Natural killer cell treated with Interleukin-12 subunit alpha and Interleukin-12 subunit beta and Interleukin-15 and Interleukin-18, amount 100 ng/mL, for 72 hours (primary cell): ENCODE measurements at regions not wholly inside any gene's neighbourhood (a gene's known extent, or its start where the extent isn't known, plus 50 kb on each side); places are given as distances from the start of the nearest gene placed in this dataset.

Source experiments
- ATAC-seq, 2 donors: fragments of 150-1000 bp; cut with Tn5 transposase in 1 of 2; sonication (Bioruptor Pico), chemical (Tn5 transposase) in 1 of 2; 2 replicates each; pipeline ENCODE4 v1.10.0; 2021
- DNase-seq: peaks from one replicate; pipeline ENCODE4 v3.0.0; 2022; ENCODE audit warnings: low spot score
- H3K27ac Mint-ChIP-seq, 2 donors: 1 replicate in 1 of 2; 2 replicates in 1 of 2; pipeline ENCODE4 v1.8.0; 2022; ENCODE audit warnings: mixed read lengths in 2 of 2, mild to moderate bottlenecking in 1 of 2, moderate library complexity in 1 of 2
- H3K27me3 Mint-ChIP-seq, 2 donors: 1 replicate in 1 of 2; 2 replicates in 1 of 2; pipeline ENCODE4 v1.8.0; 2022; ENCODE audit warnings: mixed read lengths in 2 of 2
- H3K36me3 Mint-ChIP-seq: one replicate; pipeline ENCODE4 v1.8.0; 2022; ENCODE audit warnings: mixed read lengths
- H3K4me1 Mint-ChIP-seq, 2 donors: 1 replicate in 1 of 2; 2 replicates in 1 of 2; pipeline ENCODE4 v1.8.0; 2022; ENCODE audit warnings: low read depth in 2 of 2, mixed read lengths in 2 of 2, mild to moderate bottlenecking in 1 of 2
- H3K4me3 Mint-ChIP-seq: one replicate; pipeline ENCODE4 v1.8.0; 2022; ENCODE audit warnings: mixed read lengths
- H3K9me3 Mint-ChIP-seq: 2 replicates; pipeline ENCODE4 v1.8.0; 2022; ENCODE audit warnings: mixed read lengths

DNA sequence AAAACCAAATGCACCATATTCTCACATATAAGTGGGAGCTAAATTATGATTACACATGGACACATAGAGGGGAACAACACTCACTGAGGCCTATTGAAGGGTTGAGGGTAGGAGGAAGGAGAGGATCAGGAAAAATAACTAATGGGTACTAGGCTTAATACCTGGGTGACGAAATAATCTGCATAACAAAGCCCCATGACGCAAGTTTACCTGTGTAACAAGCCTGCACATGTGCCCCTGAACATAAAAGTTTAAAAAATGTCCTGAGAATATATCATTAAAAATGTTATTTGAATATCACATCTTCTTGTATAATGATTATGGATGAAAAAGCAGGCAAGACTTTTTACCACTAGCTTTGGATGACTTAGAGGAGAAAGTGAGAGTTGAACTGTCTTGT lies 138.0 kb upstream of the NOVA1 start:
- no peaks in the 10 kb centered on the region for H3K4me1 Mint-ChIP-seq
- no peak overlapping the region for H3K4me3 Mint-ChIP-seq
- H3K9me3 Mint-ChIP-seq = peaks cover 10% of the 10 kb centered on the region
- no peaks in the 10 kb centered on the region for H3K27me3 Mint-ChIP-seq
- no peaks in the 10 kb centered on the region for H3K36me3 Mint-ChIP-seq
- no peak for ATAC-seq
- DNase-seq = no peak
- H3K27ac Mint-ChIP-seq = no peak overlapping the region

DNA sequence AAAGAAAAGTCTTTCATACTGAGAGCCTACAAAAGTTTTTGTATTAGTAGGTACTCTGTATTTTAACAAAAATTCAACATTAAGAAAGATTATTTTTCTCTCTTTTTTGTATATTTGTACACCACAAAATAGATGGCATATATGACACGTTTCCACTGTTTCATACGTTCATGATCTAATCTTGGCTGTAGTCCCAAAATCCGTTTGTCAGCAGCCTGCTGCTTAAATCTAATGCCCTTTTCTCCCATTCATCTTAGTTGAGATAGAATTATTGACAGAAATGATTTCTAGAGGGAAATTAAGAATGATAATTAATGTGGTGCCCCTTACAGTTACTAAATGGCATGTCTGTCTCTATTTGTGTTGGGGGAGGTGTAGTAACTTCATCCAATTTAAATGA lies 140.7 kb upstream of the NOVA1 start:
- ATAC-seq = no peak
- DNase-seq = no peak
- no peak overlapping the region for H3K27ac Mint-ChIP-seq
- H3K4me1 Mint-ChIP-seq = no peaks in the 10 kb centered on the region
- H3K27me3 Mint-ChIP-seq = no peaks in the 10 kb centered on the region
- no peak overlapping the region for H3K4me3 Mint-ChIP-seq
- peaks cover 5% of the 10 kb centered on the region for H3K36me3 Mint-ChIP-seq
- H3K9me3 Mint-ChIP-seq = peaks cover 14% of the 10 kb centered on the region

DNA sequence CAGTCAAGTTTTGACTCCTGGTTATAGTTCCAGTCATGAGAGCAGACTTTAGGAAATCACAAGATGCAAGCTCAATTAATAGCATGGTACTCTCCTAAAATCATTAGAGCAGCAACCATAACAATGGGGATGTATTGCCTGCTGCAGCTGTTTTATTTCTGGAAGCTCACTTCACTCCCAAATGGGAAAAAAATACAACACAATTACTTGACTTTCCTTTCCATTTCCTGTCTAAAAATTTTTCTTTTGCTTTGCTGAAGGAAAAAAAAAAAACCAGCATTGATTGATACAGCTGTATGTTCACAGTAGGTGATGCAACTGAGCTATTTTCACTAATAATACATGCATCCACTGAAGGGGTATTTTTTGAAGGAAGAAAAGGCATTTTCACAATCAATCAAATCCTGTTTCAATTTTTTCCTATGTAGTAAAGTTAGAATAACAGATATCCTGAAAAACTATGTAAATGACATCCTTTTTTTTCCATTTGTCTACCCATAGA lies 143.9 kb upstream of the NOVA1 start:
- H3K27me3 Mint-ChIP-seq = no peaks in the 10 kb centered on the region
- no peak overlapping the region for H3K4me3 Mint-ChIP-seq
- peaks cover 5% of the 10 kb centered on the region for H3K36me3 Mint-ChIP-seq
- no peak for DNase-seq
- no peak overlapping the region for H3K27ac Mint-ChIP-seq
- H3K9me3 Mint-ChIP-seq = peaks cover 15% of the 10 kb centered on the region
- H3K4me1 Mint-ChIP-seq = no peaks in the 10 kb centered on the region
- no peak for ATAC-seq

DNA sequence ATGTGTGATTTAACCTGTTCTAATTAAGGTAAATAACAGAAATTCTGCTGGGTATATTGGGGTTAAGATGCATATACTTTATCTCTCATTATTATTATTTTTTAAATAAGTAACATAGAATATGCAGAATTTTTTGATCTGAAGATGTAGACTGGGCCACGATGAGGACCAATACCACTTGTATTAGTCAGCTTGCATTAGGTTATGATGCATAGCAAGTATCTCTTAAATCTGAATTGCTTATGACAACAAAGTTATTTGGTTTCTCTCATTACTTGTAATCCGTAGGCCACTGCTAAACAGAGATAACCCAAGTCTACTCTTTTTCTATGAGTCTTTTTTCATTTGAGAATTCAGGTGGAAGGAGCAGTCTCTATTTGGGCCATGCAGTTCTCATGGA lies 145.5 kb upstream of the NOVA1 start:
- Mint-ChIP-seq H3K4me1 (no peaks in the 10 kb centered on the region), H3K36me3 (peaks cover 9% of the 10 kb centered on the region), H3K4me3 (no peak overlapping the region), H3K27me3 (no peaks in the 10 kb centered on the region), H3K27ac (no peak overlapping the region), H3K9me3 (peaks cover 22% of the 10 kb centered on the region)
- DNase-seq (no peak), ATAC-seq (no peak)

DNA sequence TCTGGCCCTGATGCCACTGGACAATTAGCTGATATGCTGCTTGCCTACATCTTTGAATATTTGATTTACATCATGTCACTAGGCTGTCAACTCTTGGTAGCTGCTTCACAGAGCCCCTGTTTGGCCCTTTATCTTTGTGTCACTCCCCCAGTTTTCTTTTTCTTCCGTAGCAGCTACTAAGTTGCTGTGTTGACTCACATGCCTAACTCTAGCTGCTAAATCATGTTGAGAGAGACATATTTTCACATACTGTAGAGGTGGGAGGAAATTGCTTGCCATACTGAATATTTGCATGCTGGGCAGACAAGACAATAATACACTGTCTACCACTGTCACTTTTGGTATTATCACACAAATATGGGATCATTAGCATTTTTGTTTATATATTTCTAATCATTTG lies 147.1 kb upstream of the NOVA1 start:
- peaks cover 18% of the 10 kb centered on the region for H3K9me3 Mint-ChIP-seq
- DNase-seq = no peak
- peaks cover 9% of the 10 kb centered on the region for H3K36me3 Mint-ChIP-seq
- H3K27ac Mint-ChIP-seq = no peak overlapping the region
- H3K4me1 Mint-ChIP-seq = no peaks in the 10 kb centered on the region
- ATAC-seq = no peak
- no peak overlapping the region for H3K4me3 Mint-ChIP-seq
- H3K27me3 Mint-ChIP-seq = no peaks in the 10 kb centered on the region

DNA sequence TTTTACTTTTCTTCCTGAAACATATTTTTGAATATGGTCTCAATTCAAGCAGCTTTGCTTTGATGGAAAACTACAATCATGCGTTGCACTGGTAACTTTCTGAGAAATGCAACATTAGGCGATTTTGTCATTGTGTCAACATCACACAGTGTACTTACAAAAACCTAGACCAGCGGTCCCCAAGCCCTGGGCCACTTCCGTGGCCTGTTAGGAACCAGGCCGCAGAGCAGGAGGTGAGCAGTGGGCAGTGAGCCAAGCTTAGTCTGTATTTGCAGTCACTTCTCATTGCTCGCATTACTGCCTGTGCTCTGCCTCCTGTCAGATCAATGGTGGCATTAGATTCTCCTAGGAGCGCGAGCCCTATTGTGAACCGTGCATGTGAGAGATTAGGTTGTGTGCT lies 163.7 kb upstream of the NOVA1 start:
- Mint-ChIP-seq H3K36me3 (no peaks in the 10 kb centered on the region), H3K27me3 (no peaks in the 10 kb centered on the region), H3K4me3 (no peak overlapping the region), H3K27ac (no peak overlapping the region), H3K4me1 (no peaks in the 10 kb centered on the region), H3K9me3 (peaks cover 17% of the 10 kb centered on the region)
- no peak for DNase-seq
- no peak for ATAC-seq

DNA sequence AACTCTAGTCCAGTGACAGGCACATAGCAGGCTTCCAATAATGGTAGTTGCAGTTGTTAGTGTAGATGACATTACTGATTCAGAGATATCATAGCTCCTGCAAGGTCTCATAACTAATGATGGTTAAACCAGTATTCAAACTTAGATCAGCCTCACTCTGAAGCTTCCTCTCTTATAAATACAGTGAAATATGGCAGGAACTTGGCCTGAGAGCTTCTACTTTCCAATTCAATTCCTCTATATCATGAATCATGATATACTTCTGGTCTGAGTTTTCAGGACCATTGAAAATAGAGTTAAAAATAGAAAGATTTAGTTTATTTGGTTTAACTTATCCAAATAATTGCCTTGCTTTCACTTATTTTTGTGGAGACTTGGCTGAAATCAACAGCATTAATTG lies 167.5 kb upstream of the NOVA1 start:
- H3K27me3 Mint-ChIP-seq = no peaks in the 10 kb centered on the region
- H3K36me3 Mint-ChIP-seq = no peaks in the 10 kb centered on the region
- H3K9me3 Mint-ChIP-seq = peaks cover 10% of the 10 kb centered on the region
- ATAC-seq = no peak
- H3K4me3 Mint-ChIP-seq = no peak overlapping the region
- no peak for DNase-seq
- no peak overlapping the region for H3K27ac Mint-ChIP-seq
- no peaks in the 10 kb centered on the region for H3K4me1 Mint-ChIP-seq

DNA sequence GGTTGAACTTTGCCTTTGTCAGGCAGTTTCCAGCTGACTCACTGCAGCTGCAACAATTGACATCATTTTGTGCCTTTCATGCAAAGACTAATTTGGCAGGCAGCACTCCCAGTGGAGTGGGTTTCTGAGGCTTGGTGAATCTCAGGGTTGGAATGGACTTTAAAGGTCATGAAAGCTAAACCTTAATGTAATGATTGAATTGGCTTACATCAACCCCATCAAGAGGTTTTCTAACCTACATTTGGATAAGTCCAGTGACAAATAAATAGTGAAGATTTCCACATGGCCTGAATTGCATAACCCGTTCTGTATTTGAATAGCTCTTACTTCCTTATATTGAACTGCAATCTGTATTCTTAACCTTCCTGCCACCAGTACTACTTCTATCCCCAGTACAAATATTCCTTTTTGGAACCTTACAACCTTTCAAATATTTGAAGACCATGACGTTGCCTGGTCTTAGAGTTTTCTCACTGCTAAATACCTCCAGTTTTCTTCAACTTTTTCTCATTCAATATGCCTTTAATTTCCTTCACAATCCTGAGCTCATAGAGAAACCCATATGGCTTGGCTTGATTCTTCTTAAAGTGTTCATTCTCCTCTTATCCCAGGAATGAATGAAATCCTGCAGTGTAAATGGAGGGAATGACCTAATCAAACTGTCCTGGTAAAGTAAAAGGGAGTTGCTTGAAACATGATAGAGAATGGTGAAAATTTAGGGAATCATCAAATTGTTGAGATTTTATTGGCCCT lies 168.1 kb upstream of the NOVA1 start:
- H3K9me3 Mint-ChIP-seq = peaks cover 11% of the 10 kb centered on the region
- no peak overlapping the region for H3K4me3 Mint-ChIP-seq
- no peak for ATAC-seq
- DNase-seq = no peak
- no peaks in the 10 kb centered on the region for H3K27me3 Mint-ChIP-seq
- no peaks in the 10 kb centered on the region for H3K36me3 Mint-ChIP-seq
- H3K27ac Mint-ChIP-seq = no peak overlapping the region
- no peaks in the 10 kb centered on the region for H3K4me1 Mint-ChIP-seq

DNA sequence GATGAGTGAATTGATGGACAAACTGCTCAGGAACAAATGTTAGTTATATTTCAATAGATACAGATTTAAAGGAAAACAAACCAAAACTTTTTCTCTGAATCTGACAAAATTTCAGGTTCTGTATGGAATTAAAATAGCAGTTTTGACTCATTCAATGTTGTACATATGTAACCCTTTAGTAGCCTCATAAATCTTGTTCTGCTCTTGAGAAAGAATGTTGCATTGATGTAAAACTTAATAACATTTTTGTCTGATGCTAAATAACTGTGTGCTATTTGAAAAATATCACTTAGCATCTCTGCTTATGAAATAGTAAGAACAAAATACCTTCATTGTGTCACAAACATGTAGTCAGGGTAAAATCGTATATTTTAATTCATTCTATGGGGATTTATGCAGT lies 168.9 kb upstream of the NOVA1 start:
- no peaks in the 10 kb centered on the region for H3K36me3 Mint-ChIP-seq
- no peaks in the 10 kb centered on the region for H3K27me3 Mint-ChIP-seq
- H3K4me3 Mint-ChIP-seq = no peak overlapping the region
- H3K4me1 Mint-ChIP-seq = no peaks in the 10 kb centered on the region
- peaks cover 6% of the 10 kb centered on the region for H3K9me3 Mint-ChIP-seq
- no peak for DNase-seq
- ATAC-seq = no peak
- no peak overlapping the region for H3K27ac Mint-ChIP-seq

DNA sequence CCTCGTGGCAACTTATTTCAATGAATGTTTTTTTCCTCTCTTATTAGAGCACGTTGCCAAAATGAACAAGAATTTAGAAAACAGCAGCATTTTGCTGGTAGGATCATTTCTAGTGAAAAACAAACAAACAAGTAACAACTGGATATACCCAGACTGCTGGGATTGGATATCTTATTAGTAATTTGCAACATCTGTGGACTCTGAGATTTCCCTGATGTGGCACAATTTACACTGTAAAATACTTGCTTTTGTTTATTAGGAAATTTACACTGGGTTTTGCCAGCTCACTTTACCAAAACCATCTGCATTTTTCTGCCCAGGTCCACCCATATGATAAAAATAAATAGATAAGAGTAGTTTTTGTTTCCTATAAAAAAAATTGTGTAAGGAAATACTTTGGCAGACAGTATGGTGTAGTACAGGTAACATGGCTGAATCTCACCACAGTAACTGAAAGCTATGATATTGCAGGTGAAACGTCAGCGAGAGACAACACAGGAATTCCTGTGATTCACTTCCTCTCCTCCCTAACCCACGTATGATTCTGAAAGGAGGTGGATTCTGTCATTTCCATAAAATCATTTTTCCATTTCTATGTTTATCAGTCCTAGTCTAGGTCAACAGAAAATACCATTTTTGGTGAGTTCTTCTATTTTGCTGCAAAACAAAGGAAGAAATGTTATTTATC lies 176.2 kb upstream of the NOVA1 start:
- Mint-ChIP-seq H3K27me3 (no peaks in the 10 kb centered on the region), H3K4me3 (no peak overlapping the region), H3K4me1 (no peaks in the 10 kb centered on the region), H3K27ac (no peak overlapping the region), H3K36me3 (no peaks in the 10 kb centered on the region), H3K9me3 (peaks cover 7% of the 10 kb centered on the region)
- DNase-seq (no peak), ATAC-seq (no peak)

DNA sequence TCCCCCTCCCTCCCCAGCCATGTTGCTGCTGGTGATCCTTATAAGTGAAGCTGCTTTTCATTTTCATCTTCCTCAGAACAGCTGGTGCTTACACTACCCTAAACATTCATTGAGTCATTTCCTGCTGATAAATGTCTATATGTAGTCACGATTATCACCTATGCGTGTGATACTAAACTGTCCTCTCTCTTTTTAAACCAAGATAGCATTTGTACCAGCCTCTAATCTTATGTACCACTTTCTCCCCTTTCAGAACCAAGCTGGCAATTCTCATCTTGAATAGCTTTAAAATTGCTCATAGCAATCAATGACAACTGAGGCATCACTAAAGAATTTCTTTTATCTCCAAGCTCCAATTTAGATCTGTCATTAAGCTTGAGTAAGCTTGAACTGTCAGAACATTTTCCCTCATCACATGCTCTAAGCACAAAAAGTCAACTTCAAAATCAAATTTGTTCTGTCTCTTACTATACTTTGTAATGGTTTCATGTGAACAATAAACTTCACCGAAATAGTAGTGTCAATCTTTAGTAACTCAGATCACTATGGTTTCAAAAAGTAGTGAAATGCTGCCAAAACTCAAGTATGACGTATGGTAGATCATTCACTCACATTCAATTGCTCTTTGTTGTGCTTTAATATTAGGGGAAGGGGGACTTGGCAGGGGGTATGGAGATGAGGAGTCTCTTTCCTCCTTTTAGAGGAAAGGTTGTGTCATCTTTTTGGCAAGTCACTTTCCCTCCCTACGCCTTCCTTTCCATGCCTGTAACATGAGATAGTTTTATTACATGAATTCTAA lies 178.1 kb upstream of the NOVA1 start:
- H3K9me3 Mint-ChIP-seq = peaks cover 8% of the 10 kb centered on the region
- H3K27ac Mint-ChIP-seq = no peak overlapping the region
- H3K4me3 Mint-ChIP-seq = no peak overlapping the region
- H3K4me1 Mint-ChIP-seq = no peaks in the 10 kb centered on the region
- H3K27me3 Mint-ChIP-seq = no peaks in the 10 kb centered on the region
- ATAC-seq = no peak
- DNase-seq = no peak
- no peaks in the 10 kb centered on the region for H3K36me3 Mint-ChIP-seq

DNA sequence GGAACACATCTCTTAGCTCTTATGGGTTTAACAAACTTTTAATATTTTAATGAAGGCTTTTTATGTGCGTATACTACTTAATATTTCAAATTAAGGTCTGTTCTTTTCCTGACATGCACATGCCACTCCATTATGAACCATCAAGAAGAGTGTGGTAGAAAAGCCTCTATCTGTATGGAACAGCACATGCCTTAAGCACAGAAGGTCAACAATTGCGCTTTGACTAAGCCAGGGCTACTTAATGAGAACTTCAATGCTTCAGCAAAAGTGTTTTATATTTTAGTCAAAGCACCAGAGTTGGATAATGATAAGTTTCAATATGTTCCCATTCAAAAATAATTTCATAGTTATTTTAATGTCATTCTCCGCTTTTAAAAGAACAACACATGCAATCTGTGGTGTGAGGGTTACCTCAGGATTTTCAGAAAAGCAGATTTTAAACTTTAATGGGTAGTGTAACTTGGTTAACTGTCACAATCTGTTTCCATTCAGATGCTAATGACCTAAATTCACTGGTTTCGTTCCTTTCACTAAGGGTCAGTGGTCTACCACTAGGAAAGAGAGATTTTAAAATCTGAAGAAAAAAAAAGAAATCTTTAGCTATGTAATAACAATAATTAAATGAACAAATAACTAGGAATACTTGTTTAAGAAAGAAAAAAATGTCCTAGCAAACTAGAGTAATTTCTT lies 193.4 kb upstream of the NOVA1 start:
- ATAC-seq (no peak), DNase-seq (no peak)
- Mint-ChIP-seq H3K27ac (no peak overlapping the region), H3K36me3 (peaks cover 8% of the 10 kb centered on the region), H3K4me1 (no peaks in the 10 kb centered on the region), H3K4me3 (no peak overlapping the region), H3K9me3 (peaks cover 18% of the 10 kb centered on the region), H3K27me3 (no peaks in the 10 kb centered on the region)

DNA sequence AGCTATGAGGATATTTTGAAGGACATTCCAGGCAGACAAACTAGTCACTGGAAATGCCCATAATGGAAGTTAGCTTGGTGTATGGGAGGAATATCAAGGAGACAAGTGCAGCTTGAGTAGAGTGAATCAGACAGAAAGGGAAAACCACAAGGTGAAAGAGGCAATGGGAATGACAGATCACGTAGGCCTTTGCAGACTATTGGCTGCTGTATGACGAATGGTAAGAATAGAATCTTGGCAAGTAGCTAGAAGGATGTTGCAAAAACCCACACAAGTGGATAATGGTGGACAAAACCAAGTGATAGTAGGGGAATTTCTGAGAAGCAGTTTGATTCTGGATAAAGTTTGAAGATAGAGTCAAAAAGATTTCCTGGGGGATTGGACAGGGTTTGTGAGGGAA lies 196.9 kb upstream of the NOVA1 start:
- DNase-seq = no peak
- no peak for ATAC-seq
- Mint-ChIP-seq H3K4me3 (no peak overlapping the region), H3K36me3 (peaks cover 10% of the 10 kb centered on the region), H3K27ac (no peak overlapping the region), H3K27me3 (no peaks in the 10 kb centered on the region), H3K4me1 (no peaks in the 10 kb centered on the region), H3K9me3 (peaks cover 21% of the 10 kb centered on the region)
